Prostate gland (tissue), 2 donors: ENCODE measurements at regions not wholly inside any gene's neighbourhood (a gene's known extent, or its start where the extent isn't known, plus 50 kb on each side); places are given as distances from the start of the nearest gene placed in this dataset.
"Not testable (repeated sequence)": the region's sequence is repeated elsewhere in the genome, so short reads cannot be mapped to it uniquely, and the experiment has no call there.

Experiments
- CTCF ChIP-seq, 4 experiments: fragments of 200-600 bp in 2 of 4; fragments of 450-650 bp in 2 of 4; sonication (generic) in 2 of 4; IDR thresholded peaks; 1 replicate in 3 of 4; 2 replicates in 1 of 4; pipeline ENCODE4 v1.5.1; 2016 to 2019; ENCODE audit warnings: antibody characterized with exemption in 4 of 4, mild to moderate bottlenecking in 2 of 4, moderate library complexity in 2 of 4
- POLR2A ChIP-seq: fragments of 450-650 bp; IDR thresholded peaks from one replicate; pipeline ENCODE4 v1.6.1; 2016; ENCODE audit warnings: antibody characterized with exemption, mild to moderate bottlenecking
- POLR2AphosphoS5 ChIP-seq: sonication (generic); formaldehyde crosslinking; IDR thresholded peaks from one replicate; pipeline ENCODE4 v1.6.1; 2017; ENCODE audit warnings: antibody characterized with exemption

- TF ChIP-seq POLR2A; CTCF (IDR thresholded peaks at IDR 0.05); POLR2AphosphoS5: not testable (repeated sequence)
Observed at GRCh38 chr21:6551045-6551444, 3970.3 kb upstream of the TPTE start.
